Panc1 (cell line): ENCODE measurements at regions not wholly inside any gene's neighbourhood (a gene's known extent, or its start where the extent isn't known, plus 50 kb on each side); places are given as distances from the start of the nearest gene placed in this dataset.

Experiments used
- ATAC-seq: fragments of 200-7000 bp; cut with Tn5 transposase; 2 replicates; pipeline ENCODE4 v1.9.1; 2020; ENCODE audit warnings: mild to moderate bottlenecking, moderate library complexity
- BruUV-seq: library from RNA; stranded (reverse); fragments of 400-500 nt; replicated peaks from 2 replicates; lab custom pipeline; 2021; lab: Mats Ljungman, UMichigan
- CTCF ChIA-PET: fragments of 300-600 bp; sonication (Branson Sonifier 250); formaldehyde crosslinking; loops from one replicate; lab custom pipeline; 2022; ENCODE audit warnings: antibody characterized with exemption; lab: Charles Lee
- POLR2A ChIA-PET: fragments of 300-600 bp; sonication (Branson Sonifier 250); formaldehyde crosslinking; loops from one replicate; lab custom pipeline; 2022; ENCODE audit warnings: antibody characterized with exemption; lab: Charles Lee
- DNase-seq: peaks from one replicate; pipeline ENCODE4 v3.0.0-alpha.2; 2010; ENCODE audit warnings: low read depth, low spot score
- H3K27ac ChIP-seq: 2 replicates; pipeline ENCODE4 v1.5.1; 2011; ENCODE audit warnings: mild to moderate bottlenecking, low read length, inconsistent platforms
- H3K27me3 ChIP-seq: fragments of 200-500 bp; sonication (Bioruptor generic); 2 replicates; pipeline ENCODE4 v1.6.0; 2014; ENCODE audit warnings: low read length, inconsistent platforms; ENCODE audit not compliant: control insufficient read depth, insufficient read depth
- H3K36me3 ChIP-seq: fragments of 200-500 bp; sonication (Bioruptor generic); 2 replicates; pipeline ENCODE4 v1.5.1; 2014; ENCODE audit warnings: inconsistent platforms, mild to moderate bottlenecking, low read length, moderate library complexity; ENCODE audit not compliant: control insufficient read depth, insufficient read depth
- H3K4me1 ChIP-seq: 2 replicates; pipeline ENCODE4 v1.5.1; 2011; ENCODE audit warnings: inconsistent platforms, mild to moderate bottlenecking, low read length, moderate library complexity; ENCODE audit not compliant: control insufficient read depth, insufficient read depth
- H3K4me3 ChIP-seq, 2 experiments: 2 replicates each; pipeline ENCODE4 v1.5.1; 2011 to 2012; ENCODE audit warnings: low read depth in 2 of 2, low read length in 2 of 2, mild to moderate bottlenecking in 2 of 2, inconsistent platforms in 1 of 2, moderate library complexity in 1 of 2
- H3K9me3 ChIP-seq: fragments of 200-500 bp; sonication (Bioruptor generic); 2 replicates; pipeline ENCODE4 v1.5.1; 2014; ENCODE audit warnings: low read depth, mild to moderate bottlenecking, inconsistent platforms, low read length, moderate library complexity; ENCODE audit not compliant: control insufficient read depth, insufficient read depth
- POLR2AphosphoS5 ChIP-seq: IDR thresholded peaks from 2 replicates; pipeline ENCODE4 v1.6.1; 2012; ENCODE audit warnings: mild to moderate bottlenecking, low read depth, low read length, moderate library complexity
- SIN3A ChIP-seq: IDR thresholded peaks from 2 replicates; pipeline ENCODE4 v1.6.1; 2012; ENCODE audit warnings: low read depth, mild to moderate bottlenecking, low read length, moderate library complexity, borderline replicate concordance; ENCODE audit not compliant: insufficient read depth
- TCF7L2 ChIP-seq: IDR thresholded peaks from 2 replicates; pipeline ENCODE4 v1.6.1; 2011; ENCODE audit warnings: mild to moderate bottlenecking, low read depth, low read length, inconsistent platforms
- in situ Hi-C: cut with HindIII; loops from 2 replicates; pipeline ENCODE4 v1.10.0; 2016; ENCODE audit warnings: low sequenced_read_pairs, low pct_unique_long_range_greater_than_20kb
- intact Hi-C: fragments of 100-400 bp; cut with micrococcal nuclease; formaldehyde crosslinking; loops from one replicate; pipeline ENCODE4 v1.10.0; 2022; ENCODE audit not compliant: unreplicated experiment
- TF ChIP-seq, protein P1 (sequence below): fragments of 450-650 bp; IDR thresholded peaks from 2 replicates; pipeline ENCODE4 v1.5.1; 2017; ENCODE audit warnings: mild to moderate bottlenecking
- TF ChIP-seq, protein P2 (sequence below), 2 experiments: IDR thresholded peaks; 2 replicates each; pipeline ENCODE4 v1.6.1; 2011 to 2012; ENCODE audit warnings: low read depth in 2 of 2, control low read depth in 1 of 2, low read length in 1 of 2, mild to moderate bottlenecking in 1 of 2, moderate library complexity in 1 of 2; ENCODE audit not compliant: insufficient read depth in 1 of 2

DNA sequence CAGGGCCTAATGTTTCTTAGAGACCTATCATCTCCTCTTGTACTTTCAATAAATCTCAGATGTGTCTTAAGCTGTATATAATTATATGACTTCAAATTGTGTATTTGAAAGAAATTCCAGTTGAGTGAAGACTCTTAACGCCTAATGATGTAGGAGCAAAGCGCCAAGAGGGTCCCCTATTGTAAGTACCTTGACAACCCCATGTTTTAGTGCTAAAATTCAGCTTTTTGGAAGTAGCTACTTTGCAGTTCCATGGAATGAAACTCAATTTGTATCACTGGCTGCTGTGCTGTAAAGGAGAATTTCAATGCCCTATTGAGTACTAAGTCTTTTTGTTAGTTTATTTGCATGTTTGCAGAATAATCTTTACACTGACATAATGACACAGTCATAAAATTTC is 1826.6 kb upstream of the AGA start:
- TF ChIP-seq, protein P1, sequence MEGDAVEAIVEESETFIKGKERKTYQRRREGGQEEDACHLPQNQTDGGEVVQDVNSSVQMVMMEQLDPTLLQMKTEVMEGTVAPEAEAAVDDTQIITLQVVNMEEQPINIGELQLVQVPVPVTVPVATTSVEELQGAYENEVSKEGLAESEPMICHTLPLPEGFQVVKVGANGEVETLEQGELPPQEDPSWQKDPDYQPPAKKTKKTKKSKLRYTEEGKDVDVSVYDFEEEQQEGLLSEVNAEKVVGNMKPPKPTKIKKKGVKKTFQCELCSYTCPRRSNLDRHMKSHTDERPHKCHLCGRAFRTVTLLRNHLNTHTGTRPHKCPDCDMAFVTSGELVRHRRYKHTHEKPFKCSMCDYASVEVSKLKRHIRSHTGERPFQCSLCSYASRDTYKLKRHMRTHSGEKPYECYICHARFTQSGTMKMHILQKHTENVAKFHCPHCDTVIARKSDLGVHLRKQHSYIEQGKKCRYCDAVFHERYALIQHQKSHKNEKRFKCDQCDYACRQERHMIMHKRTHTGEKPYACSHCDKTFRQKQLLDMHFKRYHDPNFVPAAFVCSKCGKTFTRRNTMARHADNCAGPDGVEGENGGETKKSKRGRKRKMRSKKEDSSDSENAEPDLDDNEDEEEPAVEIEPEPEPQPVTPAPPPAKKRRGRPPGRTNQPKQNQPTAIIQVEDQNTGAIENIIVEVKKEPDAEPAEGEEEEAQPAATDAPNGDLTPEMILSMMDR: no peak
- TF ChIP-seq SIN3A (no peak), TCF7L2 (no peak), POLR2AphosphoS5 (no peak)
- TF ChIP-seq, protein P2, sequence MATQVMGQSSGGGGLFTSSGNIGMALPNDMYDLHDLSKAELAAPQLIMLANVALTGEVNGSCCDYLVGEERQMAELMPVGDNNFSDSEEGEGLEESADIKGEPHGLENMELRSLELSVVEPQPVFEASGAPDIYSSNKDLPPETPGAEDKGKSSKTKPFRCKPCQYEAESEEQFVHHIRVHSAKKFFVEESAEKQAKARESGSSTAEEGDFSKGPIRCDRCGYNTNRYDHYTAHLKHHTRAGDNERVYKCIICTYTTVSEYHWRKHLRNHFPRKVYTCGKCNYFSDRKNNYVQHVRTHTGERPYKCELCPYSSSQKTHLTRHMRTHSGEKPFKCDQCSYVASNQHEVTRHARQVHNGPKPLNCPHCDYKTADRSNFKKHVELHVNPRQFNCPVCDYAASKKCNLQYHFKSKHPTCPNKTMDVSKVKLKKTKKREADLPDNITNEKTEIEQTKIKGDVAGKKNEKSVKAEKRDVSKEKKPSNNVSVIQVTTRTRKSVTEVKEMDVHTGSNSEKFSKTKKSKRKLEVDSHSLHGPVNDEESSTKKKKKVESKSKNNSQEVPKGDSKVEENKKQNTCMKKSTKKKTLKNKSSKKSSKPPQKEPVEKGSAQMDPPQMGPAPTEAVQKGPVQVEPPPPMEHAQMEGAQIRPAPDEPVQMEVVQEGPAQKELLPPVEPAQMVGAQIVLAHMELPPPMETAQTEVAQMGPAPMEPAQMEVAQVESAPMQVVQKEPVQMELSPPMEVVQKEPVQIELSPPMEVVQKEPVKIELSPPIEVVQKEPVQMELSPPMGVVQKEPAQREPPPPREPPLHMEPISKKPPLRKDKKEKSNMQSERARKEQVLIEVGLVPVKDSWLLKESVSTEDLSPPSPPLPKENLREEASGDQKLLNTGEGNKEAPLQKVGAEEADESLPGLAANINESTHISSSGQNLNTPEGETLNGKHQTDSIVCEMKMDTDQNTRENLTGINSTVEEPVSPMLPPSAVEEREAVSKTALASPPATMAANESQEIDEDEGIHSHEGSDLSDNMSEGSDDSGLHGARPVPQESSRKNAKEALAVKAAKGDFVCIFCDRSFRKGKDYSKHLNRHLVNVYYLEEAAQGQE (IDR thresholded peaks at IDR 0.05; ENCODE audit: insufficient read depth in 1 of 2, low read depth in 2 of 2, low read length in 1 of 2): no peak
- in situ Hi-C loops (no loop called here), intact Hi-C loops (no loop called here)
- BruUV-seq: no TSS peak
- H3K4me1 ChIP-seq: no peaks in the 10 kb centered on the region
- no peak for ATAC-seq
- no peak overlapping the region for H3K4me3 ChIP-seq
- ChIA-PET CTCF (no interaction called here), POLR2A (no interaction called here)
- H3K27me3 ChIP-seq: no peaks in the 10 kb centered on the region
- H3K9me3 ChIP-seq: no peaks in the 10 kb centered on the region
- no peak overlapping the region for H3K27ac ChIP-seq
- DNase-seq: no peak
- no peaks in the 10 kb centered on the region for H3K36me3 ChIP-seq

DNA sequence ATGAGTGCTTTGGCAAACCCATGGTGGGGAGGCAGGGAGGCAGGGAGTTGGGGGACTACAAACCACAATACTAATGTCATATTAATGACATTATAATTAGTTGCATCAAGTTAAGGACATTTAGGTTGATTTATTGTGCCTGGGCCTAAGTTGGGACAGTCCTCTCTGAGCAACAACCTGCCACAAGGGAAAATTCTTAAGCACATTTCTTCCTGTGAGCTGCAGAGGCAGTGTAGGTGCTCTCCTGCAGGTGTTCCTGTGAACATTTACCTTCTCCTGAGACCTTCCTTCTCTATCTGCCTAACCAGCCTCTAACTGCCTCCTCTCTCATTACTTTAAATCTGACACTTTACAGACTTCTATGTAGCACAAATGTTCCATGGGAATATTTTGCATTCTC is 1830.0 kb upstream of the AGA start:
- POLR2A ChIA-PET: no interaction called here

More for the DNA sequence above, 1830.0 kb upstream of the AGA start:
- CTCF ChIA-PET: no interaction called here
- H3K9me3 ChIP-seq: no peaks in the 10 kb centered on the region
- DNase-seq: no peak
- H3K36me3 ChIP-seq: no peaks in the 10 kb centered on the region
- no peaks in the 10 kb centered on the region for H3K27me3 ChIP-seq
- ATAC-seq: no peak
- no peak overlapping the region for H3K27ac ChIP-seq
- BruUV-seq: no TSS peak
- TF ChIP-seq, protein P2 (IDR thresholded peaks at IDR 0.05; ENCODE audit: insufficient read depth in 1 of 2, low read depth in 2 of 2, low read length in 1 of 2): no peak
- TF ChIP-seq, protein P1: no peak
- TF ChIP-seq TCF7L2 (no peak), POLR2AphosphoS5 (no peak), SIN3A (no peak)
- in situ Hi-C loops (no loop called here), intact Hi-C loops (no loop called here)
- no peak overlapping the region for H3K4me3 ChIP-seq
- H3K4me1 ChIP-seq: no peaks in the 10 kb centered on the region
